Right renal pelvis (tissue), 4 donors: ENCODE measurements at regions not wholly inside any gene's neighbourhood (a gene's known extent, or its start where the extent isn't known, plus 50 kb on each side); places are given as distances from the start of the nearest gene placed in this dataset.
"Not testable (repeated sequence)": the region's sequence is repeated elsewhere in the genome, so short reads cannot be mapped to it uniquely, and the experiment has no call there.

Source experiments
- DNase-seq, 4 donors: peaks; one replicate each; pipeline ENCODE4 v3.0.0-alpha.2; 2013; ENCODE audit warnings: low read depth in 4 of 4, low spot score in 3 of 4, missing footprints in 1 of 4

- no peak for DNase-seq
Observed at GRCh38 chr14:43640718-43641267, 866.3 kb downstream of the FSCB start.

- DNase-seq = no peak
Observed at GRCh38 chr14:43625294-43625693, 881.8 kb downstream of the FSCB start.

- no peak for DNase-seq
Observed at GRCh38 chr14:43621282-43621681, 885.8 kb downstream of the FSCB start.

GRCh38 chr14:43595096-43595772, 911.8 kb downstream of the FSCB start:
- DNase-seq = no peak

GRCh38 chr14:43591776-43592175, 915.3 kb downstream of the FSCB start:
- DNase-seq = no peak

GRCh38 chr14:43587183-43587582, 919.9 kb downstream of the FSCB start:
- no peak for DNase-seq

GRCh38 chr14:43579671-43580070, 927.4 kb downstream of the FSCB start:
- no peak for DNase-seq

- DNase-seq = no peak
Observed at GRCh38 chr14:43568022-43568421, 939.1 kb downstream of the FSCB start.

GRCh38 chr14:43548368-43548767, 958.7 kb downstream of the FSCB start:
- DNase-seq = no peak

GRCh38 chr14:43547596-43547995, 959.5 kb downstream of the FSCB start:
- DNase-seq = not testable (repeated sequence)

- DNase-seq = no peak
Observed at GRCh38 chr14:43541356-43541755, 965.7 kb downstream of the FSCB start.

- DNase-seq = no peak
Observed at GRCh38 chr14:43540948-43541347, 966.1 kb downstream of the FSCB start.

GRCh38 chr14:43539210-43539609, 967.9 kb downstream of the FSCB start:
- DNase-seq = peak in 3 of 4 donors; percentile 30 to 50 (median 46)

- DNase-seq = no peak
Observed at GRCh38 chr14:43535231-43535838, 971.7 kb downstream of the FSCB start.

- no peak for DNase-seq
Observed at GRCh38 chr14:43532825-43533416, 974.2 kb downstream of the FSCB start.

- no peak for DNase-seq
Observed at GRCh38 chr14:43528321-43528720, 978.8 kb downstream of the FSCB start.

GRCh38 chr14:43525658-43526057, 981.4 kb downstream of the FSCB start:
- DNase-seq = no peak

GRCh38 chr14:43522901-43523300, 984.2 kb downstream of the FSCB start:
- no peak for DNase-seq

GRCh38 chr14:43522191-43522590, 984.9 kb downstream of the FSCB start:
- no peak for DNase-seq

- peak in 1 of 4 donors; percentile 9 for DNase-seq
Observed at GRCh38 chr14:43503508-43503907, 1003.6 kb downstream of the FSCB start.

- DNase-seq = not testable (repeated sequence)
Observed at GRCh38 chr14:43492359-43492758, 1014.7 kb downstream of the FSCB start.

GRCh38 chr14:43483415-43483814, 1023.7 kb downstream of the FSCB start:
- DNase-seq = no peak
